ENCODE measurements at regions not wholly inside any gene's neighbourhood (a gene's known extent, or its start where the extent isn't known, plus 50 kb on each side); places are given as distances from the start of the nearest gene placed in this dataset.
A peak's percentile ranks its signal among the peaks of the same experiment; 100 is the strongest.

DNA sequence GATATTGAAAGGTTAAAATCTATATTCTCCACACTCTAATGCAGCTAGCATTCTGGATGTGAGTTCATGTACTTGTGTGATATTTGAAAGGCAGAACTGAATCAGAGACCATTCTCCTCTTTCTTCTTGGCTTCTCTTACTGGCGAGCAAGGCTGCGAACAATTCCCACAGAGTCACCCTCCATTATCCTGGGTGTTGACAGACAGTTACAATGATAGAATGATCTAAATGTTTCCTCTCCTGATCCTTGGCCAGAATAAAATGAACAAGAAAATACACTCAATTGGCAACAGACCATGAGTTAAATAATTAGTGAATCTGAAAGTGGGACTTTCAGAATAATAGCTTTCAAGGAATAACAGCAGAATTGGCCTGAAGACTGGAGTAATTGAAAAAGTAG, 342.8 kb downstream of the RAPGEF2 start:
- no peak for DNase-seq (ENCODE audit: low spot score)

DNA sequence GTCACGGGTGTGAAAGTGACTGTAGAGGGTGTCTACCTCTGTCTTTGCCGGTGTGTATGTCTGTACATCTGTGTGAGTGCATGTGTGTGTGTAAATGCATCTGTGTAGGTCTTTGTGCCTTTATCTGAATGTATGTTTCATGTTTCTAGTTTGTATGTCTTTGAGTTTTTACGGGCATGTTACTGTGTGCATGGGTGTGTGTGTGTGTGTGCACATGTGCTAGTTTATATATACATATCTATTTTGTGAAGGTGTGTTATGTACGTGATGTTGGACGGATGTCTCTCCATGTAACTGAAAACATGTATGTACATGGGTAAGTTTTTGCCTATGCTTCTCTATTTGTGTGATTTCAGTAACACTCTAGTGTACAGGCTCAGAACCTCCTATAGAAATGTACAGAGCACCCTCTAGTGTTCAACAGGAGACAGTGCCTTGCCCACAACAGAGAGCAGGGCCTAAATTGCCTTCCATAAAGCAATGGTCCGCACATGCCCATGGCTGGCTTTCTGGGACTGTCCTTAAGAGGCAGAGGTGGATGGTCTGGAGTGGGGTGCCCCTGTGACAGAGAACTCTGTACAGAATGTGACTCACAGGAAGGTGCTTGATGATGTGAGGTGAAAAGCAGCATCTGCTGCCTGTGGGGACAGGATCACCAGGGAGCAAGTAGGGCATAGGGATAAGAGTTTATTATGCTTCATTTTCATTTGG, 343.5 kb downstream of the RAPGEF2 start:
- DNase-seq (ENCODE audit: low spot score), result peak; percentile 15

DNA sequence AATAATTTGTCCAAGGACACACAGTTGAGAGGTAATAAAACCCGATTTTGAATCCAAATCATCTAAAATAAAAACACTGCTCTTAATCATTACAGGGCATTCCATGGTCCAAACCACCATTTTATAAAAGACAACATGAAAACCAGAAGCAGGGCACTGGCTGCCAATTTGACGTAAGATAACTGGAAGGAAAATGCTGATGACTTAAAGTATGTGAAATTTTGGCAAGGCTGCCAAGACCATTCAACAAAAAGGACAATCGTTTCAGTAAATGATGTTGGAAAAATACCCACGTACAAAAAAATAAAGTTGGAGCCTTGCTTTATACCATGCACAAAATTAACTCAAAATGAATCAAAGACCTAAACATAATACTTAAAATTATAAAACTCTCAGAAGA, 344.4 kb downstream of the RAPGEF2 start:
- no peak for DNase-seq (ENCODE audit: low spot score)

DNA sequence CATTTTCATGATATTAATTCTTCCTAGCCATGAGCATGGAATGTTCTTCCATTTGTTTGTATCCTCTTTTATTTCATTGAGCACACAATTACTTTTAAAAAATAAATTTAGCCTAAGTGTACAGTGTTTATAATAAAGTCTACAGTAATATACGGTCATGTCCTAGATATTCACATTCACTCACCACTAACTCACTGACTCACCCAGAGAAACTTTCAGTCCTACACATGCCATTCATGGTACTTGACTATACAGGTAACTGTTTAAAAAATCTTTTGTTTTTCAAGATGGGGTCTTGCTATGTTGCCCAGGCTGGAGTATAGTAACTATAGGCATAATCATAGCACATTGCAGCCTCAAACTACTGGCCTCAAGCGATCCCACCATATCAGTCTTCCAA, 348.1 kb downstream of the RAPGEF2 start:
- no peak for DNase-seq (ENCODE audit: low spot score)

DNA sequence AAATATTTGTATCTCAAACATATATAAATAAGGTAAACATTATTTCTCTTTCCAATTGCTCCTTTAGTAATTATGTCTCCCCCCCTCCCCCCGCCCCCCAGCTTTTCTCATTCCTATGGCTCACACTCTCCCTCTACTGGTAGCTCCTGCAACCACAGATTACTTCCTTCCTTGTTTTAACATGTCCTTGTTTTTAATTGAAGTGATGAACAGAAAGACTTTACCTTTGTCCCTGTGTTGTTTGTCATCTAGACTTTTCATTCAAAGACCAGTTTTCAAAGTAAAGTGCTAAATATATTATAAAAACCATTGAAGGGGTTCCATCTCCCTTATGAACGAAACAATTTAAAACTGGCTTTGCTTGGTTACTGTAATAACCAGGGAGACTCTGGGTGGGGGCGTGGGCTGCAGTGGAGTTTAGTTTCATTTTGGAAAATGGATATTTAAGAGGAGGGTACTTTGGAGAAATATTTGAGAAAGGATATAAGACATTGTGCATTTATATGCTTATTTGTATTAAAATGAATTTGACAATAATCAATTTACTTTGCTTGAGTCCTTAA, 352.9 kb downstream of the RAPGEF2 start:
- DNase-seq (ENCODE audit: low spot score), result no peak

DNA sequence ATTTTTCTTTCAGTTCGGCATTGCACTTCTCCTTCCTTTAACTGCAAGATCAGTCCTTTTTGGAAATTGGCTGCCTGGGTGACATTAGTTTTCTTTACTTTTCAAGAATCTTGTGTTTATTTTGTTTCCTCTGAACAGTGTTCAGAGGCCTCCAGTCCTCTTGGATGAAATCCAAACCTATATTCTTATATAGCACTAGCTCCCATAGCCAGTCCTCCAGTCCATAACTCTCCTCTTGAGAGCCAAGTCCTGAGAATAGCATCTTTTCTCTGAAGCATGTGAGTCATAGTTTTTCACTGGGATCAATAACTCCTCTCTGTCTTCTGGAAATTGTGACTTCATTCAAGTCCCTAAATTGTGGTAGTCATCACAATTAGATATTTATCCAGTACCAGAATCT, 357.5 kb downstream of the RAPGEF2 start:
- no peak for DNase-seq (ENCODE audit: low spot score)

DNA sequence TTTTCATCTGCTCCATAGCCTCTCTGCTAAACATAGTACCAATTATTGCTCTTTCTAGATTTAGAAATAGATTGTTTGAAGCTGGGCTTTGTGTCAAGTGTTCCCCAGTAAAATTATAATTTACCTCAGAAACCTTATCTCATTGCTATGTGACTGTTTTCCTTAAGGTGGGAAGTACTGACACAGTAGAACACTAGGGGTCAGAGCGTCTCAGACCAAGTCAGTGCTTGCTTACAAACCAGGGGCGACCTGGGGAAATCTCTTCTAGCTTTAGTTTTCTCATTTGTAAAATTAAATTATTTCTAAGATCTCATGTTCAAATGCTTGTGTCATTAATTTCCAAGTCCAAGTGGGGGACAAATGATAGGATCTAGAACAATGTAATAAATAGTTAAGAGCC, 360.4 kb downstream of the RAPGEF2 start:
- no peak for DNase-seq (ENCODE audit: low spot score)

DNA sequence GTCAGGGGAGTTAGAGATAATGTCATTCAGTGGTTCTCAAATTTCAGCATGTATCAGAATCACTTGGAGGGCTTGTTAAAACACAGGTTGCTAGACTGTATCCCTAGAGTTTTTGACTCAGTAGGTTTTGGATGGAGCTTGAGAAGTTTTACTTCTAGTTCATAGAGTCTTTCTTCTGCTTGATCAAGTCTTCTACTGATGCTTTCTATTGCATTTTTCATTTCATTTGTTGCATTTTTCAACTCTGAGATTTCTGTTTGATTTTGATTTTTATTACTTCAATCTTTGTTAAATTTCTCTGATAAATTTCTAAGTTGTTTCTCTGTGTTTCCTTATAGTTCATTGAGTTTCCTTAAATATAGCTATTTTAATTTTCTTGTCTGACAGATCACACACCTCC, 361.4 kb downstream of the RAPGEF2 start:
- DNase-seq (ENCODE audit: low spot score), result no peak

DNA sequence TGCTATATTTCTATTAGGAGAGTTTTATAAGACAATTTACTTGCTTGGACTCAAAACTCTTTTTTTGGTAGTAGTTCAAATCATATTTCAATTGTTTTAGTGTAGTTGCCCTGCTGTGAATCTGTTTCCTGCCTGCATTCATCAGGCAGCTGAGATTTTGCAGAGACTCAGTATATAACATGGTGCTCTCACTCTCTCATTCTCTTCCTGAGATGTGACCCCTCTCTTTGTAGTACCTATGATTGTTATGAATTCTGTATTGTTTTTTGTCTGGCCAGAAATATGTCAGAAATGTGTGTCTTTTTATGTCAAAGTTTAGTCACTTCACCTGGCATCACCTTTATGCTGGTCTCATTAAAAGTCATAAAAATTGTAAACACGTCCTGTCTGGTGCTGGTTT, 374.0 kb downstream of the RAPGEF2 start:
- no peak for DNase-seq (ENCODE audit: low spot score)

DNA sequence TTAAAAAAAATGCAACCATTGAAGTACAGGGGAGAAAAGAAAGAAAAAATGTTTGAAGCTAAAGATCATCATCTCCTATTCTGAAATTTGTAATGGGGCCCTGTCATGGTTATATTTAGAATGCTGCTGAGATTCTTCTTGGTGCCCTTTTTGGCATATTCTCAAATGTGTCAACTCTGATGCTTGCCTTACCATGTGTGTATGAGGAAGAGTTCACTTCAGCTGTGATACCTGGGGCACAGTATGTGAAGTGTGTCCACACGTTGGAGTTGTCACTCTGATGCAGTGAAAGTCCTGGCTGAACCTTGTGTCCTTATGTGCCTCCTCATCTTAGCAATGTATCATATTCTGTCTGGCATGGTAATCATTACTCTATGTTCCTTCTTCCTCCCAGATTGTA, 377.9 kb downstream of the RAPGEF2 start:
- no peak for DNase-seq (ENCODE audit: low spot score)

DNA sequence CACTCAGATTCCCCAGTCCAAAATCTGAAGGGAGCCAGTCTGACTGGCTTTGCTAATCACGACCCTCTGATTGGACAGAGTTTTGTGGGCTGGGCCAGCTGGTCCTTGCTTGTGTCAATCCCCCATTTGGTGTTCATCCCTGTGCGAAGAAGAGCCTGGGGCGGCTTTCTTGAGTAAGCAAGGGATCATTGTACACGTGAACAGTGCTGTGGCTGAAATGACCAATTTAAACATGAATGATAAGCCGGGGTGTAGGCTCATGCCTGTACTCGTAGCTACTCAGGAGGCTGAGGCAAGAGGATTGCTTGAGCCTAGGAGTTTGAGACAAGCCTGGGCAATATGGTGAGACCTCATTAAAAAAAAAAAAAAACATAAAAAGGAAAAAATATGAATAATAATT, 379.1 kb downstream of the RAPGEF2 start:
- DNase-seq (ENCODE audit: low spot score), result no peak

DNA sequence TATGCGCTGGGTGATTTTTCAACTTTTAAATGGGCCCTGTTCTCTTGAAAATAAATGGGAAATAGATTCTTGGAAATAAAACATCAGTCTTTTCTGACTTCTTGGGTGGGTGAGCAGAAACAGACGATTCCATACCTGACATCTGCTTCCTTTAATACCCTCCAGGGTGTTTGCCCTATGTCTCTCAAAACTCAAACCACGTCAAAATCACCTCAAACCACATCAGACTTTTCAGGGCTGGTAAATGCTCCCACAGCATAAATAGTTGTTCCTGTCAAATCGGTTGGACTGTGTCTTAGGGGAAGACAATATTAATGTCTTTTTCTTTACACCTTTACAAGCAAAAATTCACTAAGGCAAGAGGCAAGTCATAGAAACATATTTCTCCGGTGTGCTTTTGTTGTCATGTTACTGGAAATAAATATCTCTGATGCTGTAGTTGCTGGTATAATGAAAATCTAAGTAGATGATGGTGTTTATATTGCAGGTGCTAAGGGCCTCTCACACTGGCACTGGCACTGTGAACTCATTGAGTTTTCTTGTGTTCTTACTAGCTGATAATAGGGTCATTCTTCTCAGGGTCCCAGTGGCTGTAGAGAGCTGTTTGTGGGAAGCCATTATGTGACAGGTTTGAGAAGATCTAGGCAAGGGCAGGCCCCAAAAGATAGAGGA, 380.4 kb downstream of the RAPGEF2 start:
- DNase-seq (ENCODE audit: low spot score), result no peak

DNA sequence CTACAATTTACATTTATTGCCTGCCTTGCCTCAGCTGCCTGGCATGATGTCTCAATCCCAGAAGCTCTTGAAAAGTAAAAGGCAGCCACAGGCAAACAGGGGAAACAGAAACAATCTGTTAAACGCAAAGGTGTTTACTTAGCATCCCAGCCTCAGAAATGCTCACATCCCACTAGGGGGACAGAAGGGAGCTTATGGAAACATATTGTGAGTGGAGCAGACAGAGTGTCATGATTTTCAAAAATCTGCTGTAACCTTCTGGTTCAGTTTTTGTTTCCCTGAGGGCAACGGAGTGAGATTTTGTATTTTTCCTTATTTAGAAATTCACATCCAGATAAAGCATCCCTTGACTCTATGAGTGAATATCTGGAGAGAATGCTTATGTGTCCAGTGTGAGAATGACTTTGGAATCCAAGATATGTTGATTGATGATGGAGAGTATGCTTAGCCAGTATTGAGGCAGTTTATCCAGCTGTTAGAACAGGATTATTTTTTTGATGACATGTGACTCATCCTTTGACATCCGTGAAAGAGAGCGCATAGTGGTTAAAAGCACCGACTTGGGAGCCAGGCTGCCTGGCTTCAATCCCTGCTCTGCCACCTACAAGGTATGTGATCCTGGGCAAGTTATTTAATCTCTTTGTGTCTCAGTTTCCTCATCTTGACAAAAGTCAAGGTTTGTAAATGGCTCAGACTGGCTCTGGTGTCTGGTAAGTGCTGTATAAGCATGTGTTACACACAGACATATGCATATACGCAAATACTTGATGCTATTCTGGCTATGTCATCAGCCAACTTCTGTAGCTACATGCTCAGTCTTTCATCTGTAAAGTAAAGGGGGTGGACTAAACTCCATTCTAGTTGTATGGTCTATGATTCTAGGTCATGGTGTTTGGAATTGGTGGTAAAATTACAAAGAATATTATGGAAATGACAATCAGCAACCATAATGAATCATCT, 381.2 kb downstream of the RAPGEF2 start:
- no peak for DNase-seq (ENCODE audit: low spot score)

DNA sequence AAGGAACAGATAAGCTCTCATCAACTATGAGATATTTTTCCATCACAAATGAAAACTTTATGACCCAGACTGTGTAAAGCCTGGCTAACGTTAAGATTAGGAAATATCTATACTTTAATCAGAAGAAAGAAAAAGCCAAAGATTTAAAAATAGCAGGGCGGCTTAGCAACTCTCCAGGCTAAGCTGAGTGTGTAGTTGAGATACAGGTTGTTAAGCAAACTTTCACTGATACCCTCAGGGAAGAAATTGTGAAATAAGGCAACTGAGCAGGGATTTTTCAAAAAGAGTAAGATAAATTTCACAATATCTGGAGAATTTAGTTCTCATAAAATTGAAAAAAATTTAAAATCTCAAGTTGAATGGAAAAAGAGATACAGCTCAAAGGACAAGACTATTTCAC, 382.0 kb downstream of the RAPGEF2 start:
- no peak for DNase-seq (ENCODE audit: low spot score)

DNA sequence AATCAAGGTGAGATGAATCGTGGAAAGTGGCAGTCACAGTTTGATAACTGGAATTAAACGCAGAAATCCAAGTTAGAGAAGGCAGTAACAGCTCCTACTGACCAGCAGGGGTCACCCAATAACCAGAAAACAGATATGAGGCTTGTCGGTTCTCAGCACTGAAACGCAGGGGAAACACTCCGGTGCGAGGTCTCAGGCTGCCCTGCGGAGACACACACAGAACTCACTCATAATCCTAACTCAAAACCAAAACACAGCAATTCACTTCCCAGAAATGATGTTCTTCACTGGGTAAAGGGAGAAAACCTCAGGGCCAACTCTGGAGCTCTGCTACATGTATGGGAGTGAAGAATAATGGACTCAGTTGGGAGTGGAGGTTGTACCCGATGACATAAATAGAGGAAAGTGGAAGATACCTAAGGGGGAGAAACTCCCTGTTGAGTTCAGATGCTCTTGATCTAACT, 384.4 kb downstream of the RAPGEF2 start:
- peak; percentile 10 for DNase-seq (ENCODE audit: low spot score)

DNA sequence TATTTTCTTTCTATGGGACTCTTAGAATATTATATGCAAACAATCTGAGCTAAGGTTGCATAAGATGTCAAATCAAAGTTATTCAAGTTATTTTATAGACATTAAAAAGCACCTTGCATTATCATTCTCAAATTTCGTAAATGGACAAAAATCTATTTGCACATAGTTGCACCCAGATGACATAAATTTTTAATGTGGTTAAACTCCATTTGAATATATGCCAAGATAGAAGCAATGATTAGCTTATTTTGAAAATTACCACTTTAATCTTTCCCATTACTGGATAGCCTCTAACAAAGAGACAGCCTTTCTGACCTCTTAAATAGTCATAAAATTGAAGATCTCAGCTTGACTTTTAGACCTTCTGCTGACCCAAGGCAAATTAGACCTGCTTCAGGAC, 386.8 kb downstream of the RAPGEF2 start:
- no peak for DNase-seq (ENCODE audit: low spot score)

DNA sequence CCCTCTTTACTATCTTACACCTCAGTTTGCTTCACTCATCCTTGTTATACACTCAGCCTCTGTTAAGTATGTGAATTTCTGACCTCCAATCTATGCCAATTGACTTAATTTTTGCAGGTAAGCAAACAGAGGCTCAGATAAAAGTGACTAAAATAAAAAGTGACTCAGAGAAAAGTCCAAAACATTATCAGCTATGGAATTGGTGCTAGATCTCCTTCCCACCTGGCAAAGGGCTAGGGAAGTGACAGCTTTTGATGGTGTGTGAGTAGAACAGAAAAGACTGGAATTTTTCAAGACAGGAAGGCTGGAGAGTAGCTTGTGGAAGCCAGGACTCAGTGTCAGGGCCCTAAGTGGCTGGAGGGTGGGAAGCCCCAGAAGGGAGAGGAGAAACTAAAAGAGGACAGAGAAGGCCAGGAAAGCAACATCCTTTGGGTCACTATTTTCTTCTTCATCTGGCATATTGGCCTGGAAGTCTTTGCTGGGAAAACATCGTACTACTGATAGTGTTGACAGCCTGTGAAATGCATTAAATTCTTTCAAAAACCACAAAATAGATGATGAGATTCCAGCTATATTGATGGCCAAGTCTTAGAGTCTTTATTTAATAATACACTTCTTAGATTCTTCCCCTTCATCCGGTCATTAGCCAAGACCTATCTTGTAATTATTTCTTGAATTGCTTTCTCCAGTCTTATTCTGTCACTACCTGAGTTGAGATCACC, 392.8 kb downstream of the RAPGEF2 start:
- no peak for DNase-seq (ENCODE audit: low spot score)

DNA sequence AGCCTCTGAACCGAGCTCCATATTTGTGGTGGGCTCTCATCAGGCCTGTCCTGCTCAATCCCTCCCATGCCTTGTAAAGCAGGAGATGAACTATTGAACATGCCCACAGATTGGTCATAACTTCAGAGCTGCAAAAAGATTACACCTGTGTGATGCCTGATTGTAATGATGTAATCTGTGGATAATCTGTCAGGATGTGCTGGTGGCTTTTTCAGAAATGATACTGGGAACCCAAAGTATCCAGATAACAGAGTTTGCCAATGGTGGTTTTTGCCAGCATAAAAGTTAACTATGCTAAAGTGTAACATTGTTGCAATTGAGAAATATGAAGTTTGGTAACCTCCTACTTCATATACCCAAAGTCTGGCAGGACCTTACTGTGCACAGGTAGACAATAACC, 393.4 kb downstream of the RAPGEF2 start:
- DNase-seq (ENCODE audit: low spot score), result no peak

DNA sequence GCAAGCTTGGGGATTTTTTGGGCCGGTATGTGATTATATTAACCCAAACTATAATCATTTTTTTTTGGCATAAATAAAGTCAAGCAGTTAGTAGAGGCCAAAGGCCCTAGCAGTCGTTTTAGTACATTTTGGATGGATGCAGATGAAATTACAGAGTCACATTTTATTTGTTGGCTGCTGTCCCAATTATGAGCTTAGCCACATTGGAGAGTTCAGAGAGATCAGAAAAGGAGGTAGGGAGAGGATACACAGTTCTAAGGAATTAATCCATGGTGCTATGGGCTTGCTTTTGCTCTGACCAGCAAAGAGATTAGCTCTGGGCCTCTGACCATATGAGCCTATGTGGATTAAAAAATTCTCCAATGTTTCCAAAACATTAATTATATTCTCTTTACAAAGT, 395.1 kb downstream of the RAPGEF2 start:
- DNase-seq (ENCODE audit: low spot score), result no peak

DNA sequence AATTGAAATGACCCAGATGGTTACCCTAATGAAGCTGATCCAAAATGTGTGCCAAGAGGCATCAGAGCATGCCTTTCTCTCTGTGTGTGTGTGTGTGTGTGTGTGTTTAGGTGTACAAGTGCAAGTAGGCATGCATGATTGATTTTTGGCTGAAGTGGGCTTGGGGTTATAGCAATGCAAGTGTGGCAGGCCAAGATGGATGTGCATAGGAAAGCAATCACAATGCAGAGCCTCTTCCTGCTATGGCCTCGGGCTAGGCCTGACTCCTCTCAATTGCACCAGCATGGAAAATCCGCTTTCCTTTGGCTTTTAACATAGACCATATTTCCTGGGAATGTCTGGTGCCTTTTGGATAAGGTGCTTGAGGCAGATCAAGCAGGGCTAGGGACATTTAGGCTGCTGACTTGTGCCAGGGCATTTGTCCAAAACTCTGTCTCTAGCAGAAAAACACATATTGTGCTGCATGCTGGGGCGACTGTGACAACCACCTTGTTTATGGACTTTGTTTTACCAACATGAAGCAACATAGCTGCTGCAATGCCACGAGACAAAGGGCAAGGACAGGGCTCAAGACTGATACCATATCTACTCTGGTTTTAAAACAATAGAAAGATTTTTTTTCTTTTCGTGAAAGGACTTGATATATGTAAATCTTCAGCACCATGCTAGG, 395.7 kb downstream of the RAPGEF2 start:
- DNase-seq (ENCODE audit: low spot score), result no peak

DNA sequence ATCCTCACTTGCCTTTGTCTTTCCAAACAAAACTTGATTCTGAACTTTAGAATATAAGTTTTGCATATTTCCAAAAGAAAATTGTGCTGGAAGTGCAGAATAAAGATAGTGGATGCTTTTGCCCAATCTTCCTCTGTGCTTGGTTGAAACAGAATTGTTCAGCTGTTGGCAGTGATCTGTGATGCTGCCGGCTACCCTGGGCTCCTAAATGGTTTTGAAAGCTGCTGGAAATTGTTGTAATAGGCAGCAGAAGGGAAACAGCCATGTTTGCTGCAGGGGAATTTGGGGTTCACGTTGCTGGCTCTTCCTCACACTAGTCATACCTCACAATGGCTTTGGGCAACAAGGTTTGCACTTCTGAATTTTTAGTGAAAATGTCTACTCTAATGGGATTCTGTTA, 398.0 kb downstream of the RAPGEF2 start:
- DNase-seq (ENCODE audit: low spot score), result no peak

Measured in CD4-positive, alpha-beta T cell treated with Interleukin-15 for 4 hours (primary cell).